NCI-H2171 treated with DMSO at 0.1 percent for 48 hours (cell line): ENCODE measurements at regions not wholly inside any gene's neighbourhood (a gene's known extent, or its start where the extent isn't known, plus 50 kb on each side); places are given as distances from the start of the nearest gene placed in this dataset.

Experiments used
- DNase-seq: peaks from one replicate; lab custom pipeline; 2025; lab: John Stamatoyannopoulos, UW

- DNase-seq, result no peak
Measured at GRCh38 chr16:86747761-86748160, 169.4 kb downstream of the FOXL1 start.

GRCh38 chr16:86748652-86749051, 170.3 kb downstream of the FOXL1 start:
- no peak for DNase-seq

- DNase-seq, result peak; percentile 20
Measured at GRCh38 chr16:86751076-86752030, 173.0 kb downstream of the FOXL1 start.

- DNase-seq, result no peak
Measured at GRCh38 chr16:86752582-86753175, 174.3 kb downstream of the FOXL1 start.

- DNase-seq, result no peak
Measured at GRCh38 chr16:86753399-86753798, 175.1 kb downstream of the FOXL1 start.

GRCh38 chr16:86755571-86756006, 177.2 kb downstream of the FOXL1 start:
- no peak for DNase-seq

- no peak for DNase-seq
Measured at GRCh38 chr16:86756882-86757703, 178.7 kb downstream of the FOXL1 start.

- no peak for DNase-seq
Measured at GRCh38 chr16:86757704-86758040, 179.3 kb downstream of the FOXL1 start.

- DNase-seq, result peak; percentile 15
Measured at GRCh38 chr16:86758932-86759331, 180.6 kb downstream of the FOXL1 start.

GRCh38 chr16:86761111-86762031, 183.0 kb downstream of the FOXL1 start:
- DNase-seq, result peak; percentile 64

GRCh38 chr16:86762095-86762494, 183.7 kb downstream of the FOXL1 start:
- DNase-seq, result no peak

- no peak for DNase-seq
Measured at GRCh38 chr16:86763819-86764218, 185.5 kb downstream of the FOXL1 start.

GRCh38 chr16:86764551-86764950, 186.2 kb downstream of the FOXL1 start:
- DNase-seq, result no peak

GRCh38 chr16:86765389-86766026, 187.2 kb downstream of the FOXL1 start:
- DNase-seq, result no peak

- no peak for DNase-seq
Measured at GRCh38 chr16:86766700-86767099, 188.4 kb downstream of the FOXL1 start.

- no peak for DNase-seq
Measured at GRCh38 chr16:86768228-86768791, 190.0 kb downstream of the FOXL1 start.

- DNase-seq, result no peak
Measured at GRCh38 chr16:86768999-86769398, 190.7 kb downstream of the FOXL1 start.

GRCh38 chr16:86771506-86772460, 193.4 kb downstream of the FOXL1 start:
- no peak for DNase-seq

- DNase-seq, result no peak
Measured at GRCh38 chr16:86772671-86773353, 194.5 kb downstream of the FOXL1 start.
